Gastrocnemius medialis (tissue), 4 donors: ENCODE measurements at regions not wholly inside any gene's neighbourhood (a gene's known extent, or its start where the extent isn't known, plus 50 kb on each side); places are given as distances from the start of the nearest gene placed in this dataset.

Source experiments
- CTCF ChIP-seq, 5 experiments: fragments of 450-650 bp in 3 of 5; fragments of 200-600 bp in 2 of 5; sonication (generic) in 2 of 5; IDR thresholded peaks in 4 of 5; conservative IDR thresholded peaks in 1 of 5; 1 replicate in 4 of 5; 2 replicates in 1 of 5; pipeline ENCODE4 v1.5.1; 2016 to 2019; ENCODE audit warnings: antibody characterized with exemption in 5 of 5, mild to moderate bottlenecking in 3 of 5, moderate library complexity in 3 of 5
- POLR2A ChIP-seq, 2 donors: fragments of 450-650 bp; IDR thresholded peaks; one replicate each; pipeline ENCODE4 v1.6.1; 2017; ENCODE audit warnings: antibody characterized with exemption in 2 of 2, mild to moderate bottlenecking in 2 of 2, moderate library complexity in 2 of 2

- TF ChIP-seq POLR2A (IDR thresholded peaks at IDR 0.05) (no peak), CTCF (IDR thresholded peaks at IDR 0.05 in 4 of 5, conservative IDR thresholded peaks at IDR 0.05 in 1 of 5) (no peak)
Observed at GRCh38 chr13:37968555-37968954, 99.0 kb upstream of the TRPC4 start.
